ENCODE measurements at regions not wholly inside any gene's neighbourhood (a gene's known extent, or its start where the extent isn't known, plus 50 kb on each side); places are given as distances from the start of the nearest gene placed in this dataset.
A peak's percentile ranks its signal among the peaks of the same experiment; 100 is the strongest.
"Not testable (repeated sequence)": the region's sequence is repeated elsewhere in the genome, so short reads cannot be mapped to it uniquely, and the experiment has no call there.

- TF ChIP-seq, protein P1, sequence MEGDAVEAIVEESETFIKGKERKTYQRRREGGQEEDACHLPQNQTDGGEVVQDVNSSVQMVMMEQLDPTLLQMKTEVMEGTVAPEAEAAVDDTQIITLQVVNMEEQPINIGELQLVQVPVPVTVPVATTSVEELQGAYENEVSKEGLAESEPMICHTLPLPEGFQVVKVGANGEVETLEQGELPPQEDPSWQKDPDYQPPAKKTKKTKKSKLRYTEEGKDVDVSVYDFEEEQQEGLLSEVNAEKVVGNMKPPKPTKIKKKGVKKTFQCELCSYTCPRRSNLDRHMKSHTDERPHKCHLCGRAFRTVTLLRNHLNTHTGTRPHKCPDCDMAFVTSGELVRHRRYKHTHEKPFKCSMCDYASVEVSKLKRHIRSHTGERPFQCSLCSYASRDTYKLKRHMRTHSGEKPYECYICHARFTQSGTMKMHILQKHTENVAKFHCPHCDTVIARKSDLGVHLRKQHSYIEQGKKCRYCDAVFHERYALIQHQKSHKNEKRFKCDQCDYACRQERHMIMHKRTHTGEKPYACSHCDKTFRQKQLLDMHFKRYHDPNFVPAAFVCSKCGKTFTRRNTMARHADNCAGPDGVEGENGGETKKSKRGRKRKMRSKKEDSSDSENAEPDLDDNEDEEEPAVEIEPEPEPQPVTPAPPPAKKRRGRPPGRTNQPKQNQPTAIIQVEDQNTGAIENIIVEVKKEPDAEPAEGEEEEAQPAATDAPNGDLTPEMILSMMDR (IDR thresholded peaks at IDR 0.05; ENCODE audit: control insufficient read depth, extremely low read depth, insufficient read depth): no peak
- H3K4me3 ChIP-seq (ENCODE audit: low read depth, low read length): no peak overlapping the region
- no peak for DNase-seq (ENCODE audit: low read depth)
Observed at GRCh38 chr3:51610708-51611107, 60.3 kb upstream of the TEX264 start.

GRCh38 chr3:51617597-51617996 is 53.5 kb upstream of the TEX264 start:
- TF ChIP-seq, protein P1 (IDR thresholded peaks at IDR 0.05; ENCODE audit: control insufficient read depth, extremely low read depth, insufficient read depth): no peak
- DNase-seq (ENCODE audit: low read depth): no peak
- H3K4me3 ChIP-seq (ENCODE audit: low read depth, low read length): no peak overlapping the region

DNA sequence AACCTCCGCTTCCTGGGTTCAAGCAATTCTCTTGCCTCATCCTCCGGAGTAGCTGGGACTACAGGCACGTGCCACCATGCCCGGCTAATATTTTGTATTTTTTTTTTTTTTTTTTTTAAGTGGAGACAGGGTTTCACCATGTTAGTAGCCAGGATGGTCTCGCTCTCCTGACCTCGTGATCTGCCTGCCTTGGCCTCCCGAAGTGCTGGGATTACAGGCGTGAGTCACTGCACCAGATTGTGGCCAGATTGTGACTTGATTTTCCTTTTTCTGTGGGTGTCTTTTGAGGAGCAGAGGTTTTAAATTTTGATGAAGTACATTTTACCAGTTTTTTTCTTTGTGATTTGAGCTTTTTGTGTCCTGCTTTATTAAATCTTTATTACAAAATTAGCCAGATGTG is 53.0 kb upstream of the TEX264 start:
- H3K4me3 ChIP-seq (ENCODE audit: low read depth, low read length); DNase-seq (ENCODE audit: low read depth): not testable (repeated sequence)

DNA sequence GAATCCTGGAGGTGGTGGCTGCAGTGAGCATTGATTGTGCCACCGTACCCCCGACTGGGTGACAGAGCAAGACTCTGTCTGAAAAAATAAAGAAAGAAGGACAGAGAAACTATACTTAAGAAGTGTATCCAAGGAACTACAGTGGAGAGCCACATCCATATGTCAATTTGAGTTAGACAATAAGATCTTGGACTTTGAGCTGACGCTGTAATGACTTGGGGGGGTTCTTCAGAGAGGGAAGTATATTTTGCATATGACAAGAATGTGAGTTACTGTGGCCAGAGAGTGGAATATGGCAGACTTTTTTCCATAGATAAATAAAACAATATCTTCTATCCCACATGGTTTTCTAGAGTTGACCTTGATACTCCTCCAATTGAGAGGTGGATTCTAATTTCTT is 52.6 kb upstream of the TEX264 start:
- TF ChIP-seq, protein P1 (IDR thresholded peaks at IDR 0.05; ENCODE audit: control insufficient read depth, extremely low read depth, insufficient read depth): no peak

DNA sequence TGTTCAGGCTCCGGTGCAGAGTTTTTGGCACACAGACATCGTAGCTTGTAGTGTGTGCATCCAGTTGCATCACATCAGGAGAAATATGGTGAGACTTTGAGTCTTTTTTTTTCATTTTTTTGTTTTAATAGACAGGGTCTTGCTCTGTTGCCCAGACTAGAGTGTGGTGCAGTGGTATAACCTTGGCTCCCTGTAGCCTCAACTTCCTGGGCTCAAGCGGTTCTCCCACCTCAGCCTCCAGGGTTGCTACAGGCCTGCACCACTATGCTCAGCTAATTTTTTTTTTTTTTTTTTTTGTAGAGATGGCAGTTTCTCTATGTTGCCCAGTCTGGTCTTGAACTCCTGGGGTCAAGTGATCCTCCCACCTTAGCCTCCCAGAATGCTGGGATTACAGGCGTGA is 51.1 kb upstream of the TEX264 start:
- no peak for DNase-seq (ENCODE audit: low read depth)
- TF ChIP-seq, protein P1 (IDR thresholded peaks at IDR 0.05; ENCODE audit: control insufficient read depth, extremely low read depth, insufficient read depth): no peak
- no peak overlapping the region for H3K4me3 ChIP-seq (ENCODE audit: low read depth, low read length)

More for the DNA sequence above, 52.6 kb upstream of the TEX264 start:
- no peak for DNase-seq (ENCODE audit: low read depth)
- H3K4me3 ChIP-seq (ENCODE audit: low read depth, low read length): no peak overlapping the region

DNA sequence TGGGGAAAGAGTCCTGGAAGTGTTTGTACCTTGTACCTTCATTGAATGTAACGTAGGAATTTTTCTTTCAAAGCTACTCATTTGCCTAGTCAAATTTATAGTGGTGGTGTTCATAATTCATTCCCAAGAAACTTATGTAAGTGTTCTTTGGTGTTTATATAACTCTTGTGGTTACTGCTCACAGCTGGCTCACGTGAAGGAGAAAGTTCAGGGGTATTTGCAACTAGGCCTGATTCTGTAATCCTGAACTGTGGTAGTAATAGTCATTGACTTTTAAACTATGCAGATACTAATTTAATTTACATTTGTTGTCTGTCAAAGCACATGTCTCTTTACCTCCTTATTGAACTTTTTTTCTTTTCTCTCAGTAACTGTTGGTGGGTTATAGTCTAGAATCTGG is 50.5 kb upstream of the TEX264 start:
- TF ChIP-seq, protein P1 (IDR thresholded peaks at IDR 0.05; ENCODE audit: control insufficient read depth, extremely low read depth, insufficient read depth): no peak
- no peak overlapping the region for H3K4me3 ChIP-seq (ENCODE audit: low read depth, low read length)

DNA sequence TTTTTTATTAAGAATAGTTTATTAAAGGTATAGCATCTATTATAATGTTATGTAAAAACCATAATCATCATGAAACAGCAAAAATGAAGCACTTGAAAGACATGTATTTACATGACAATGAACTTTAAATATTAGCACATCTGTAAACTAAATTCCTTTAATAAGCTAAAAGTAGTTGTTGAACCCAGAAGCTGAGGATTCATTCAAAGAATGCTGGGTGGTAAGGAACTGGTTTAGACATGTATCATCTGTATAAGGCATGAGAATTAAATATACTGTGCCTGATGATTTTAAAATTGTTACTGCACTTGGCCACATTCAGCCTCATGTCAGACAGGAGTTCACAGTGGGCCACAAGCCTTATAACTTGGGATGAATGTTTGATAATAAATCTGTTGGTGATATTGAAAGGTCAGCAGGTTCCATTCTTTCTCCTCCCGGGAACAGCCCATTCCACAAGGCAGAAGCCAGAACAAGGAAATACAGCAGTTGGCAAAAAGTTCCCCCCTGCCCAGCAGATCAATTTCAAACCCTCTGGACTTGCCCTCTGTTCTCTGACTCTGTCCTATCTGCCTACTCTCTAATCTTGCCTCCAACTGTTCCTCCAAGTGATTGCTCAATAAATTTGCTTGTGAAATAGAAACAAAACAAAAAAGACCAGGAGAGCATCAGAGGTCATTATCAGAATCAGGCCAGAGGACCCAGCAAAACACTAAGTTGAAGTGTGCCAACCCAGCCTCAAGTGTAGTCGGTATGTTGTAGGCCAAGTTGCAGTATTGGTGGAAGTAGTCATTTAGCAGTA is 49.8 kb upstream of the TEX264 start:
- peak; percentile 32 for DNase-seq (ENCODE audit: low read depth)
- TF ChIP-seq, protein P1 (IDR thresholded peaks at IDR 0.05; ENCODE audit: control insufficient read depth, extremely low read depth, insufficient read depth): no peak
- H3K4me3 ChIP-seq (ENCODE audit: low read depth, low read length): no peak overlapping the region

More for the DNA sequence above, 50.5 kb upstream of the TEX264 start:
- DNase-seq (ENCODE audit: low read depth): peak; percentile 70

Measured in LNCaP clone FGC (cell line).